GM21447 (cell line): ENCODE measurements at regions not wholly inside any gene's neighbourhood (a gene's known extent, or its start where the extent isn't known, plus 50 kb on each side); places are given as distances from the start of the nearest gene placed in this dataset.
"Not testable (repeated sequence)": the region's sequence is repeated elsewhere in the genome, so short reads cannot be mapped to it uniquely, and the experiment has no call there.

Experiments used
- ATAC-seq: cut with Tn5 transposase; IDR thresholded peaks from one replicate; pipeline ENCODE4 v1.9.1; 2021; ENCODE audit not compliant: unreplicated experiment

GRCh38 chr15:31725619-31726018 lies 304.7 kb upstream of the CHRNA7 start:
- not testable (repeated sequence) for ATAC-seq

- ATAC-seq: no peak
These were observed 302.7 kb upstream of the CHRNA7 start for GRCh38 chr15:31727612-31728011.

GRCh38 chr15:31732726-31733125 lies 297.6 kb upstream of the CHRNA7 start:
- ATAC-seq: no peak

GRCh38 chr15:31733424-31733823 lies 296.9 kb upstream of the CHRNA7 start:
- no peak for ATAC-seq

GRCh38 chr15:31740203-31740602 lies 290.1 kb upstream of the CHRNA7 start:
- ATAC-seq: no peak

GRCh38 chr15:31745841-31746240 lies 284.5 kb upstream of the CHRNA7 start:
- no peak for ATAC-seq

- no peak for ATAC-seq
These were observed 278.1 kb upstream of the CHRNA7 start for GRCh38 chr15:31752065-31752762.

GRCh38 chr15:31752905-31753304 lies 277.4 kb upstream of the CHRNA7 start:
- no peak for ATAC-seq

- no peak for ATAC-seq
These were observed 272.2 kb upstream of the CHRNA7 start for GRCh38 chr15:31758126-31758525.

GRCh38 chr15:31768055-31768454 lies 262.3 kb upstream of the CHRNA7 start:
- no peak for ATAC-seq

- no peak for ATAC-seq
These were observed 256.3 kb upstream of the CHRNA7 start for GRCh38 chr15:31774045-31774444.

- no peak for ATAC-seq
These were observed 254.3 kb upstream of the CHRNA7 start for GRCh38 chr15:31776039-31776438.

- no peak for ATAC-seq
These were observed 249.1 kb upstream of the CHRNA7 start for GRCh38 chr15:31781261-31781660.

GRCh38 chr15:31782016-31782783 lies 248.1 kb upstream of the CHRNA7 start:
- ATAC-seq: no peak

- ATAC-seq: no peak
These were observed 247.4 kb upstream of the CHRNA7 start for GRCh38 chr15:31782951-31783350.

- no peak for ATAC-seq
These were observed 244.0 kb upstream of the CHRNA7 start for GRCh38 chr15:31786360-31786759.

GRCh38 chr15:31788104-31788503 lies 242.2 kb upstream of the CHRNA7 start:
- ATAC-seq: no peak

GRCh38 chr15:31792611-31793199 lies 237.6 kb upstream of the CHRNA7 start:
- ATAC-seq: no peak

GRCh38 chr15:31799319-31799714 lies 231.0 kb upstream of the CHRNA7 start:
- no peak for ATAC-seq

GRCh38 chr15:31799715-31800321 lies 230.5 kb upstream of the CHRNA7 start:
- ATAC-seq: peak; percentile 77

GRCh38 chr15:31801152-31801551 lies 229.2 kb upstream of the CHRNA7 start:
- no peak for ATAC-seq

GRCh38 chr15:31802761-31803160 lies 227.6 kb upstream of the CHRNA7 start:
- ATAC-seq: no peak
